WTC11 (cell line): ENCODE measurements at regions not wholly inside any gene's neighbourhood (a gene's known extent, or its start where the extent isn't known, plus 50 kb on each side); places are given as distances from the start of the nearest gene placed in this dataset.

Source experiments
- ATAC-seq: fragments of 200-7000 bp; cut with Tn5 transposase; 2 replicates; pipeline ENCODE4 v1.10.0; 2021; ENCODE audit warnings: mild to moderate bottlenecking, moderate library complexity
- CTCF ChIA-PET: fragments of 300-600 bp; sonication (Branson Sonifier 250); formaldehyde crosslinking; loops from one replicate; lab custom pipeline; 2021; ENCODE audit warnings: antibody characterized with exemption; lab: Charles Lee
- POLR2A ChIA-PET: fragments of 350-600 bp; sonication (Branson Sonifier 250); formaldehyde crosslinking; loops from one replicate; lab custom pipeline; 2021; ENCODE audit warnings: antibody characterized with exemption; lab: Charles Lee
- DNase-seq: peaks from one replicate; pipeline ENCODE4 v3.0.0; 2021; ENCODE audit warnings: low spot score
- H3K27ac Mint-ChIP-seq: 2 replicates; pipeline ENCODE4 v1.8.0; 2021; ENCODE audit warnings: mixed read lengths
- H3K27me3 Mint-ChIP-seq: 2 replicates; pipeline ENCODE4 v1.8.0; 2021; ENCODE audit warnings: low read depth, mild to moderate bottlenecking, moderate library complexity, mixed read lengths
- H3K36me3 Mint-ChIP-seq: 2 replicates; pipeline ENCODE4 v1.8.0; 2021; ENCODE audit warnings: mixed read lengths
- H3K4me1 Mint-ChIP-seq: 2 replicates; pipeline ENCODE4 v1.8.0; 2022; ENCODE audit warnings: mixed read lengths
- H3K4me3 Mint-ChIP-seq: 2 replicates; pipeline ENCODE4 v1.8.0; 2021; ENCODE audit warnings: mild to moderate bottlenecking, moderate library complexity, mixed read lengths
- H3K9me3 Mint-ChIP-seq: 2 replicates; pipeline ENCODE4 v1.8.0; 2021; ENCODE audit warnings: mixed read lengths
- AFF4 ChIP-seq: sonication (generic); formaldehyde crosslinking; IDR thresholded peaks from 2 replicates; pipeline ENCODE4 v1.8.1; 2023; ENCODE audit warnings: mild to moderate bottlenecking, missing genetic modification reagents, borderline replicate concordance
- ARID4B ChIP-seq: sonication (generic); formaldehyde crosslinking; IDR thresholded peaks from 2 replicates; pipeline ENCODE4 v1.8.0; 2023; ENCODE audit warnings: missing genetic modification reagents, mild to moderate bottlenecking, borderline replicate concordance
- MLX ChIP-seq: sonication (generic); formaldehyde crosslinking; IDR thresholded peaks from 2 replicates; pipeline ENCODE4 v1.8.1; 2023; ENCODE audit warnings: mild to moderate bottlenecking, missing genetic modification reagents, moderate library complexity
- SMAD3 ChIP-seq: sonication (generic); formaldehyde crosslinking; IDR thresholded peaks from 2 replicates; pipeline ENCODE4 v1.8.0; 2022; ENCODE audit warnings: missing genetic modification reagents, mild to moderate bottlenecking, borderline replicate concordance
- TCF7 ChIP-seq: sonication (generic); formaldehyde crosslinking; IDR thresholded peaks from 2 replicates; pipeline ENCODE4 v1.8.0; 2022; ENCODE audit warnings: mild to moderate bottlenecking, low read depth, missing genetic modification reagents, moderate library complexity
- ZNF263 ChIP-seq: sonication (generic); formaldehyde crosslinking; IDR thresholded peaks from 2 replicates; pipeline ENCODE4 v1.8.1; 2022; ENCODE audit warnings: low read depth, mild to moderate bottlenecking, moderate library complexity, missing genetic modification reagents
- ZNF423 ChIP-seq: fragments of 250-450 bp; sonication (Bioruptor Pico); IDR thresholded peaks from 2 replicates; pipeline ENCODE4 v2.1.2; 2022; ENCODE audit warnings: mild to moderate bottlenecking, moderate library complexity
- ZNF425 ChIP-seq: fragments of 250-450 bp; sonication (Bioruptor Pico); conservative IDR thresholded peaks from 2 replicates; pipeline ENCODE4 v1.9.0; 2021; ENCODE audit warnings: mild to moderate bottlenecking
- ZNF512 ChIP-seq: sonication (generic); formaldehyde crosslinking; IDR thresholded peaks from 2 replicates; pipeline ENCODE4 v1.8.1; 2022; ENCODE audit warnings: missing genetic modification reagents, borderline replicate concordance
- TF ChIP-seq, protein P1 (sequence below): fragments of 200-600 bp; IDR thresholded peaks from 2 replicates; pipeline ENCODE4 v1.8.0; 2022; ENCODE audit warnings: antibody characterized with exemption
- TF ChIP-seq, protein P2 (sequence below): sonication (generic); formaldehyde crosslinking; IDR thresholded peaks from 2 replicates; pipeline ENCODE4 v1.8.0; 2022; ENCODE audit warnings: missing genetic modification reagents
- TF ChIP-seq, protein P3 (sequence below): sonication (generic); formaldehyde crosslinking; IDR thresholded peaks from 2 replicates; pipeline ENCODE4 v1.8.1; 2023; ENCODE audit warnings: mild to moderate bottlenecking, missing genetic modification reagents, moderate library complexity

GRCh38 chr3:80114694-80115093 is 346.9 kb upstream of the ROBO1 start (continued):
- TF ChIP-seq ARID4B (no peak), SMAD3 (CRISPR knock-in tag) (no peak), ZNF512 (CRISPR knock-in tag) (no peak)

DNA sequence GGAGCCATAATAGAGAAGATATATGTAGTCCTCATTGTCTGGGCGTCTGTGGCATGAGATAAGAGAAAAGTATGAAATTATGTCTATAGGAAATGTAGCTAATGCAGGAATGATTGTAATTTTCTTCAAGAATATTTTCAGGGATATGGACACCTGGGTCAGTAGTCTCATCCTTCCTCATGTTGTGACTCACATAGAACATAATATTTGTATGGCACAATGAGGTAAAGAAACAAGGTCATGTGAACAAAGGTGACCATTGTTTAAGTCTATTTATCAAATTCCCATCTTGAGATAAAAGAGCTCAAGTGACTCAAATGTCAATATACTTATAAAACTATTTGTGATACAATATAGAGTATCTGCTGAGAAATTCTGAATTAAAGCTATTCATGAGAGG is 345.5 kb upstream of the ROBO1 start:
- H3K36me3 Mint-ChIP-seq: no peaks in the 10 kb centered on the region
- CTCF ChIA-PET: no interaction called here
- H3K4me3 Mint-ChIP-seq: no peak overlapping the region
- DNase-seq (no peak), ATAC-seq (no peak)
- no peaks in the 10 kb centered on the region; the same call in 1 of the 2 replicates for H3K9me3 Mint-ChIP-seq
- no peaks in the 10 kb centered on the region for H3K4me1 Mint-ChIP-seq
- TF ChIP-seq ZNF425 (no peak), AFF4 (CRISPR knock-in tag) (no peak), ZNF423 (CRISPR knock-in tag) (no peak), ZNF263 (CRISPR knock-in tag) (no peak)
- TF ChIP-seq, protein P1, sequence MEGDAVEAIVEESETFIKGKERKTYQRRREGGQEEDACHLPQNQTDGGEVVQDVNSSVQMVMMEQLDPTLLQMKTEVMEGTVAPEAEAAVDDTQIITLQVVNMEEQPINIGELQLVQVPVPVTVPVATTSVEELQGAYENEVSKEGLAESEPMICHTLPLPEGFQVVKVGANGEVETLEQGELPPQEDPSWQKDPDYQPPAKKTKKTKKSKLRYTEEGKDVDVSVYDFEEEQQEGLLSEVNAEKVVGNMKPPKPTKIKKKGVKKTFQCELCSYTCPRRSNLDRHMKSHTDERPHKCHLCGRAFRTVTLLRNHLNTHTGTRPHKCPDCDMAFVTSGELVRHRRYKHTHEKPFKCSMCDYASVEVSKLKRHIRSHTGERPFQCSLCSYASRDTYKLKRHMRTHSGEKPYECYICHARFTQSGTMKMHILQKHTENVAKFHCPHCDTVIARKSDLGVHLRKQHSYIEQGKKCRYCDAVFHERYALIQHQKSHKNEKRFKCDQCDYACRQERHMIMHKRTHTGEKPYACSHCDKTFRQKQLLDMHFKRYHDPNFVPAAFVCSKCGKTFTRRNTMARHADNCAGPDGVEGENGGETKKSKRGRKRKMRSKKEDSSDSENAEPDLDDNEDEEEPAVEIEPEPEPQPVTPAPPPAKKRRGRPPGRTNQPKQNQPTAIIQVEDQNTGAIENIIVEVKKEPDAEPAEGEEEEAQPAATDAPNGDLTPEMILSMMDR: no peak
- POLR2A ChIA-PET: no interaction called here
- no peak overlapping the region for H3K27ac Mint-ChIP-seq
- no peaks in the 10 kb centered on the region for H3K27me3 Mint-ChIP-seq

DNA sequence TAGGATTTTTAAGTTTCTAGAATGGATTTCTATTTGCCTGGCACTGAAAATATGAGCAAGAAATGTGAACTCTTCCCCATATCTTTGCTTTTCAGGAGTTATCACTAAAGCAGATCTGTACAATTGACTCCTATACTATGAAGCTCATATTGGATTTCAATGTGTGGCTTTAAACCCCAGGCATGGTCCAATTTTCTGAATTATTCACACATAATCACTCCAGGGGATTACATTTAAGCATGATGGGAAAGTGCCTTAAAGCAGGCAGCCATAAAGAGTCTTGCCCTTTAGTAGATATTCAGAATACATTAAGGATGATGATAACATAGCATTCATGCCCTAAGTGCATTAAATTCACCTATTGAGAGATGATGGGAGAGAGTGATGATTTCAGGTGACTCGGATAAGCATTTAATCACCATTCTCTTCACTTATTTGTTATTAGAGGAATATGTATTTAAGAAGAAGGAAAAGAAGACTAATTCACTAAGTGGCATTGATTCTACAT is 331.8 kb upstream of the ROBO1 start:
- H3K36me3 Mint-ChIP-seq: 0 out of 2 replicates have a peak, but pooled peaks cover 4% of the 10 kb centered on the region
- peaks cover 7% of the 10 kb centered on the region for H3K9me3 Mint-ChIP-seq
- no peaks in the 10 kb centered on the region for H3K27me3 Mint-ChIP-seq
- no peak overlapping the region for H3K4me3 Mint-ChIP-seq
- no peak for DNase-seq
- ATAC-seq: no peak
- H3K4me1 Mint-ChIP-seq: peaks cover 3% of the 10 kb centered on the region; the same call in 1 of the 2 replicates
- no peak overlapping the region for H3K27ac Mint-ChIP-seq
- POLR2A ChIA-PET: no interaction called here
- CTCF ChIA-PET: no interaction called here
- TF ChIP-seq MLX: no peak
- no peak for TF ChIP-seq TCF7
- TF ChIP-seq, protein P2, sequence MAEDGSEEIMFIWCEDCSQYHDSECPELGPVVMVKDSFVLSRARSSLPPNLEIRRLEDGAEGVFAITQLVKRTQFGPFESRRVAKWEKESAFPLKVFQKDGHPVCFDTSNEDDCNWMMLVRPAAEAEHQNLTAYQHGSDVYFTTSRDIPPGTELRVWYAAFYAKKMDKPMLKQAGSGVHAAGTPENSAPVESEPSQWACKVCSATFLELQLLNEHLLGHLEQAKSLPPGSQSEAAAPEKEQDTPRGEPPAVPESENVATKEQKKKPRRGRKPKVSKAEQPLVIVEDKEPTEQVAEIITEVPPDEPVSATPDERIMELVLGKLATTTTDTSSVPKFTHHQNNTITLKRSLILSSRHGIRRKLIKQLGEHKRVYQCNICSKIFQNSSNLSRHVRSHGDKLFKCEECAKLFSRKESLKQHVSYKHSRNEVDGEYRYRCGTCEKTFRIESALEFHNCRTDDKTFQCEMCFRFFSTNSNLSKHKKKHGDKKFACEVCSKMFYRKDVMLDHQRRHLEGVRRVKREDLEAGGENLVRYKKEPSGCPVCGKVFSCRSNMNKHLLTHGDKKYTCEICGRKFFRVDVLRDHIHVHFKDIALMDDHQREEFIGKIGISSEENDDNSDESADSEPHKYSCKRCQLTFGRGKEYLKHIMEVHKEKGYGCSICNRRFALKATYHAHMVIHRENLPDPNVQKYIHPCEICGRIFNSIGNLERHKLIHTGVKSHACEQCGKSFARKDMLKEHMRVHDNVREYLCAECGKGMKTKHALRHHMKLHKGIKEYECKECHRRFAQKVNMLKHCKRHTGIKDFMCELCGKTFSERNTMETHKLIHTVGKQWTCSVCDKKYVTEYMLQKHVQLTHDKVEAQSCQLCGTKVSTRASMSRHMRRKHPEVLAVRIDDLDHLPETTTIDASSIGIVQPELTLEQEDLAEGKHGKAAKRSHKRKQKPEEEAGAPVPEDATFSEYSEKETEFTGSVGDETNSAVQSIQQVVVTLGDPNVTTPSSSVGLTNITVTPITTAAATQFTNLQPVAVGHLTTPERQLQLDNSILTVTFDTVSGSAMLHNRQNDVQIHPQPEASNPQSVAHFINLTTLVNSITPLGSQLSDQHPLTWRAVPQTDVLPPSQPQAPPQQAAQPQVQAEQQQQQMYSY (CRISPR knock-in tag): no peak
- TF ChIP-seq, protein P3, sequence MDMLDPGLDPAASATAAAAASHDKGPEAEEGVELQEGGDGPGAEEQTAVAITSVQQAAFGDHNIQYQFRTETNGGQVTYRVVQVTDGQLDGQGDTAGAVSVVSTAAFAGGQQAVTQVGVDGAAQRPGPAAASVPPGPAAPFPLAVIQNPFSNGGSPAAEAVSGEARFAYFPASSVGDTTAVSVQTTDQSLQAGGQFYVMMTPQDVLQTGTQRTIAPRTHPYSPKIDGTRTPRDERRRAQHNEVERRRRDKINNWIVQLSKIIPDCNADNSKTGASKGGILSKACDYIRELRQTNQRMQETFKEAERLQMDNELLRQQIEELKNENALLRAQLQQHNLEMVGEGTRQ: no peak
